RWPE1 (cell line): ENCODE measurements at regions not wholly inside any gene's neighbourhood (a gene's known extent, or its start where the extent isn't known, plus 50 kb on each side); places are given as distances from the start of the nearest gene placed in this dataset.

Experiments used
- CTCF ChIA-PET: fragments of 350-600 bp; sonication (Branson Sonifier 250); formaldehyde crosslinking; extraction: SDS; loops from one replicate; lab custom pipeline; 2021; lab: Yijun Ruan, JAX
- POLR2A ChIA-PET: fragments of 400-600 bp; formaldehyde crosslinking; extraction: SDS; loops from one replicate; lab custom pipeline; 2020; ENCODE audit warnings: antibody characterized with exemption; ENCODE audit not compliant: low non-redundant PET; lab: Yijun Ruan, JAX
- DNase-seq: peaks from one replicate; pipeline ENCODE4 v3.0.0; 2012; ENCODE audit warnings: low spot score
- H3K27ac ChIP-seq: fragments of 450-650 bp; 2 replicates; pipeline ENCODE4 v1.5.1; 2017
- CTCF ChIP-seq: fragments of 450-650 bp; conservative IDR thresholded peaks from 2 replicates; pipeline ENCODE4 v1.5.1; 2017; ENCODE audit warnings: low read depth, mild to moderate bottlenecking

GRCh38 chr17:63356337-63356757, 89.8 kb downstream of the CYB561 start:
- CTCF ChIA-PET, result no interaction called here
- TF ChIP-seq CTCF, result no peak
- no peak overlapping the region for H3K27ac ChIP-seq
- DNase-seq, result peak; percentile 46
- POLR2A ChIA-PET, result no interaction called here

- CTCF ChIA-PET, result no interaction called here
- POLR2A ChIA-PET, result no interaction called here
- TF ChIP-seq CTCF, result no peak
- no peak for DNase-seq
- no peak overlapping the region for H3K27ac ChIP-seq
Measured at GRCh38 chr17:63358111-63358839, 87.8 kb downstream of the CYB561 start.

- ChIA-PET POLR2A (no interaction called here), CTCF (interaction anchor here (0.7 kb wide), 1 partner anchor 687 kb away, joined by 3 read pairs; no protein-coding TSS in a partner anchor)
- no peak for DNase-seq
- H3K27ac ChIP-seq, result no peak overlapping the region
- TF ChIP-seq CTCF, result no peak
Measured at GRCh38 chr17:63358956-63359355, 87.2 kb downstream of the CYB561 start.

GRCh38 chr17:63361182-63361581, 84.9 kb downstream of the CYB561 start:
- ChIA-PET CTCF (no interaction called here), POLR2A (no interaction called here)
- no peak for DNase-seq

GRCh38 chr17:63362115-63362514, 84.0 kb downstream of the CYB561 start:
- POLR2A ChIA-PET, result no interaction called here
- no peak for TF ChIP-seq CTCF
- CTCF ChIA-PET, result no interaction called here
- no peak for DNase-seq
- no peak overlapping the region for H3K27ac ChIP-seq

More at GRCh38 chr17:63361182-63361581, 84.9 kb downstream of the CYB561 start:
- TF ChIP-seq CTCF, result no peak
- H3K27ac ChIP-seq, result no peak overlapping the region

GRCh38 chr17:63364387-63364786, 81.7 kb downstream of the CYB561 start:
- ChIA-PET POLR2A (no interaction called here), CTCF (interaction anchor here (0.6 kb wide), 2 partner anchors 366 to 382 kb away, joined by 3 read pairs; no protein-coding TSS in a partner anchor)
- no peak for DNase-seq
- H3K27ac ChIP-seq, result no peak overlapping the region
- TF ChIP-seq CTCF, result no peak
